GM18867 (cell line): ENCODE measurements at regions not wholly inside any gene's neighbourhood (a gene's known extent, or its start where the extent isn't known, plus 50 kb on each side); places are given as distances from the start of the nearest gene placed in this dataset.
"Not testable (repeated sequence)": the region's sequence is repeated elsewhere in the genome, so short reads cannot be mapped to it uniquely, and the experiment has no call there.

Source experiments
- ATAC-seq: cut with Tn5 transposase; IDR thresholded peaks from one replicate; pipeline ENCODE4 v1.9.1; 2021; ENCODE audit warnings: mild to moderate bottlenecking, moderate library complexity; ENCODE audit not compliant: unreplicated experiment

DNA sequence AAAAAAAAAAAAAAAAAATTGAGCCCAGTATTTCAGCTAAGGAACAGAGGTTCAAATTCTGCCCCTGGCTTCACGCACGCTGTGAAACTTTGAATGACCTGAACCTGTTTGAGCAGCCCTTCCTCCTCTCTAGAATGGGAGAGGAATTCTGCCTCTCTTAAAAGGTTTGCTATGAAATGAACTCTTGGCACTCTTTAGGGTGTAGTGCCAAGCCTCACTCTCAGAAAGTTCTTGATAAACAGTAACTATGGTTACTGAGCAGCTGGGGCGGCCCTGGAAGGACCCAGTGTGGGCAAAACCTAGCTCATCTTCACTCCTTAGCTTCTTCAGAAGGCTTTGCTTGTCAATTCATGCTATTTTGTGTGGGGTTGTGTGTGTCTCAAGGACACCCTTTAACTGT is 73.7 kb downstream of the GEMIN8 start:
- no peak for ATAC-seq

DNA sequence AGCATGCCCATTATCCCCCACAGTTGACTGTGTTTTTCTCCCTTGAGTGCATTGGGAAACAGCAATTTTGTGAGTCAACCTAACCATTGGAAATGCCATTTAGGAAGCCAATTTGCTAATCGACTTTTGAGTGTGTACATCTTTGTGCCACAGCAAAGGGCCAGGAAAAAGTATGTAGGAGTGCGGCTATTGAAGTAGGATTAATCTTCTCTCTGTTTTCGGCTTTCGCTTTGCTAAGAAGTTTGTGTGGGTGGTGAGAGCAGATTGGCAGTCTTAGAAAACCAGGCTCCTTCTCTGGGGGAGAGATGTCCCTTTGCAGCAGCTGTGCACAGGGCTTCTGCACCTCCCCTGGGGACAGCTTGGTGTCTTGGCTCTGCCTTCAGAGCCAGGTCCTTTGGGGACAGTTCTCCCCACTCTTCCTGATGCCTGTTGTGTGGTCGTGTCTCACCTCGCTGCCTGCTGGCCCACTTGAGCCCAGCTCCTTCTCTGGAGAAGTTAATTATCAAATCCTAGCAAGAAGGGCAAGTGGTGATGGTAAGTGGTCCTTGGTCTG is 74.5 kb downstream of the GEMIN8 start:
- ATAC-seq, result no peak

- ATAC-seq, result no peak
These were observed 77.1 kb downstream of the GEMIN8 start for GRCh38 chrX:13952581-13952980.

- not testable (repeated sequence) for ATAC-seq
These were observed 83.5 kb downstream of the GEMIN8 start for GRCh38 chrX:13946223-13946622.

DNA sequence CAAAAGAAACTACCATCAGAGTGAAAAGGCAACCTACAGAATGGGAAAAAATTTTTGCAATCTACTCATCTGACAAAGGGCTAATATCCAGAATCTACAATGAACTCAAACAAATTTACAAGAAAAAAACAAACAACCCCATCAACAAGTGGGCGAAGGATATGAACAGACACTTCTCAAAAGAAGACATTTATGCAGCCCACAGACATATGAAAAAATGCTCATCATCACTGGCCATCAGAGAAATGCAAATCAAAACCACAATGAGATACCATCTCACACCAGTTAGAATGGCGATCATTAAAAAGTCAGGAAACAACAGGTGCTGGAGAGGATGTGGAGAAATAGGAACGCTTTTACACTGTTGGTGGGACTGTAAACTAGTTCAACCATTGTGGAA is 83.9 kb downstream of the GEMIN8 start:
- not testable (repeated sequence) for ATAC-seq

GRCh38 chrX:13940671-13941070 is 89.0 kb downstream of the GEMIN8 start:
- ATAC-seq, result no peak

DNA sequence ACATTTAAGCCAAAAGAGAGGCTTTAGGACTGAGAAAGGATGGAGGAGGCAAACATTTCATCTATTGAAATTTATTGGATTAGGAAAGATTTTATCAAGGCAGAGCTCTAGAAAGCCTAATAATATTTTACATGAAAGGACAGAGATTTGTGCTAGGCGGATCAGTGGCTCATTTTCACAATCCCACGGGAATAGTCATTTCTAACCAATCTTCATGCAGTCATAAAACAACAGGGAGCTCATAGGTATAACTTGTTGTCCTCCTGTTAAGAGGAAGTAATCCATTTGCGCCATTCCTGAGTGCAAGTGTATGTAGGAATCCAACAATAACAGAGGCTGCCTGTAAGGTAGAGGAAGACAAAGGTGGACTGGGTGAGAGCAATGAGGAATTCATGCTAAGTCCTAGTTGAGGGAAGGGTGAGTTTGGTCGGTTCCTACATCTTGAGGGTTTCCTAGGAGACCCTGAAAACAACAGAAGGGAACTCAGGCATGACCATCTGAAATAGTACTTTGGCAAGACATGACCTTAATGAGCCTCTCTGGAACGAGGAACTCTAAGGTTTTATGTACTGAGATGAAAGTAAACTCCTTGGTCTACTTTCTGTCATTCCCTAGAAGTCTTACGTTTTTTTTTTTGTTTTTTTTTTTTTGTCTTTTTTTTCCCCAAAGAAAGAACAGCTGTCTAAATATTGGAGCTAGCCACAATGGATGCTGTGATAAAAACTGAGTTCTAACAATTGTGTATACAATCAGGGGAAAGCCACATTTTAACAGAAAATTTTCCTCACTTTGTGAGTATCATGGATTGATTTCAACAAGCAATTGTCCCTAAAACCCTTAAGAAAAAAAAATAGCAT is 89.7 kb downstream of the GEMIN8 start:
- no peak for ATAC-seq

DNA sequence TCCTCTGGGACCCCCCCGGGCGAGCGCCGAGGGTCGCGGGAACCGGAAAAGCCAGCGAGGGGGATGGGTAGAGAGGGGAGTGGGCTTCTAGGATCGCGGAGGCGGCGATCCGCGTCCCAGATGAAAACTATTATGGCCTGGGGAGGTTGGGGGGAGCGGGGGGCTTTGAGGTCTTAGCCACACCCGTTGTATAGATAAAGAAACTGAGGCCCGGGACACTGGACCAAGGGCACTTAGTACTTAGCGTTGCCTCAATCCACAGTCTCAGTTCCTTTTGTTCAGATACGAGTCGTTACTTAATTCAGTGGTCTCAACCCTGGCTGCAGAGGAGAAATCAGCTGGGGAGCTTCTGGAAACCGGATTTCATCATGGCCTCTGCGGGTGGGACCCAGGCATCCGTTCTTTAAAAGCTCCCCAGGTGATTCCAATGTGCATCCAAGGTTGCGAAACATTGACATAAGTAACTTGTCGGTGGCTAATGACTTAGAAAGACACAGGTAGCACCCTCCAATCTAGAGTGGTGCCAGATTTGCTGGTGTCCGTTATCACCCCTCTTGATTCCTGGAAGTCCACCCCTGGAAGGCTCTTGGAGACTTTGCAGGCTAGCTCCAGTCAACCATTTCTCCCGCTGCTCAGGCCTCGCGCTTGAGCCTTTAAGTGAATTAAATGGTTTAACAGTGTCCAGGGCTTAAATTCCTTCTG is 90.7 kb downstream of the GEMIN8 start:
- no peak for ATAC-seq

GRCh38 chrX:13938051-13938828 is 91.5 kb downstream of the GEMIN8 start:
- ATAC-seq, result no peak

- ATAC-seq, result no peak
These were observed 92.2 kb downstream of the GEMIN8 start for GRCh38 chrX:13937370-13938050.

- no peak for ATAC-seq
These were observed 93.0 kb downstream of the GEMIN8 start for GRCh38 chrX:13936521-13937225.

- no peak for ATAC-seq
These were observed 95.0 kb downstream of the GEMIN8 start for GRCh38 chrX:13934731-13935130.

GRCh38 chrX:13933851-13934250 is 95.8 kb downstream of the GEMIN8 start:
- no peak for ATAC-seq

- ATAC-seq, result no peak
These were observed 96.3 kb downstream of the GEMIN8 start for GRCh38 chrX:13933352-13933751.

- no peak for ATAC-seq
These were observed 97.3 kb downstream of the GEMIN8 start for GRCh38 chrX:13932416-13932815.

GRCh38 chrX:13927175-13927574 is 102.5 kb downstream of the GEMIN8 start:
- no peak for ATAC-seq

DNA sequence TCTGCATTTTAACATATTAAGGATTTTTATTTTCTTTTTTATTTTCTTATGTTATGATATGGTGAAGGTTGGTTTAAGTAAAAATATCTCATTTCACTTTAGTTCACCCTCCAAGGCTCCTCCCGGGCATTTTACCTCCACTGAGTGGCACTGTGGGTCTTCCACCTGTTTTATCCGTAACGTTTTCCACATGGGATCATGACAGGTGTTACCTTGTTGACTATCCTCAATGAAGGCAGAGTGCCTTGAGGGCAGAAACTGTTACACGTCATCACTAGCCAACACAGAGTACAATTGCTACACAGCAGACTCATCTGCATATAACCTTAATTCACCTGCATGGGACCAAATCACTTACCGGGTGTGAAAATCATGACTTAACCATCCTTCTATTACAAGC is 105.8 kb downstream of the GEMIN8 start:
- no peak for ATAC-seq

DNA sequence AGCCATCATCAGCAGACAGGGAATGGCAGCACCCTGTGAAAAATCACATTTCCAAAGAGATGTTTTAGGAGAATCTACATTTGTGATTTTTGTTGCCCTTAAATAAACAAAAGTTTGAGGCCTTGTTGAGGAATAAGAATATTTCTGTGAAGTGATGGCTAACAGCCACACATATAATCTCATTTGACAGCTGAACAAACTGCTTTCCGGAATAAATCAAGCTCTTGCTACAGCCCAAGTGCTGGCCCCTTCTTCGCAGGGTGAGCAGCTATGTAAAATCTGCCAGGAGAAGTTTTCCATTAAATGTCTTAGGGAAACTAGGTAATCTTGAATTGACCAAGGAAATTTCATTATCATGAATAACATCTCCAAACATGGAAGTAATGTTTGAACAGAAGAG is 106.4 kb upstream of the GPM6B start:
- ATAC-seq, result no peak

DNA sequence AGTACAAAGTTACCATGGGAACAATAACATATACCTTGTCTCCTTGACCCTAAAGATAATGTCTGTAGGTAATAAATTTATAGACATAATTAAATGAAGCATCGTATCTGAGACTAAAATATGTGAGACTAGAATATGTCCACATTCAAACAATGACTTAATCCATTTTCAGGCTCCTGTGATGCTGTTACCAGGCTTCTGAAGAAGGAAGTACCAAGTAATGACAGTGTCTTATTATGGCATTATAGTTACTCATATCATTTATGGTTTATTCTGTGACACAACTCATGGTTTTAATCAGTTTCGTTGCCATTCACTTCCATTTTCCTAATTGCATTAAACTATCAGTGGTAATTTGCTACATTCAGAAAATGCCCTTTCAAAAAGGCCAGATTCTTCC is 100.6 kb upstream of the GPM6B start:
- ATAC-seq, result no peak

DNA sequence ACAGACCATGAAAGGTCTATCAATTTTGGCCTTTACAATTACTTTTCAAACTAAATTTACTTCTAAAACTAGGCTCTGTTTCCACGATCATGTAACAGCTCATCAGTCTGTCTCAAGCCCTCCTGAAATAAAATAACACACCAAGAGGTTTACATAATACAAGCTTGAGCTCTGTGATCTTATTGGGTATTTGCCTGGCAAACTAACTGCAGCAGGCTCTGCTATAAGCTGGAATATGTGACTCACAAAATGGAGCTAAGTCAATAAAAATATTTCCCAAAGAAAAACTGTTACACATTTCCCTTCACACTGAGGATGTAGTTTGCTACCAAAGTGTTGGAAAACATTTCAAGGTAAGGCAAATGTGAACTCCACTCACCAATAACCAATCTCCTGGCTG is 94.7 kb upstream of the GPM6B start:
- ATAC-seq, result no peak
